K562 (cell line): ENCODE measurements at regions not wholly inside any gene's neighbourhood (a gene's known extent, or its start where the extent isn't known, plus 50 kb on each side); places are given as distances from the start of the nearest gene placed in this dataset.

Experiments
- ATAC-seq: fragments of 200-7000 bp; cut with Tn5 transposase; 3 replicates; pipeline ENCODE4 v1.9.1; 2020; ENCODE audit warnings: moderate library complexity
- BruUV-seq: library from RNA; stranded (reverse); fragments of 400-500 nt; replicated peaks from 2 replicates; lab custom pipeline; 2021; lab: Mats Ljungman, UMichigan
- CTCF ChIA-PET: fragments of 300-600 bp; formaldehyde crosslinking; extraction: SDS; loops from one replicate; lab custom pipeline; 2021; ENCODE audit warnings: low intra/inter-chr PET ratio; lab: Yijun Ruan, JAX
- POLR2A ChIA-PET: fragments of 300-600, 350-650 bp; sonication (Branson Sonifier 250); formaldehyde crosslinking; extraction: SDS; loops from one replicate; lab custom pipeline; 2021; ENCODE audit warnings: antibody characterized with exemption, inconsistent platforms; lab: Yijun Ruan, JAX
- DNase-seq, 4 experiments: peaks; one replicate each; pipeline versions ENCODE4 v3.0.0 to v3.0.0-alpha.2; 2011 to 2018; ENCODE audit warnings: low spot score in 3 of 4, mixed read lengths in 3 of 4; ENCODE audit errors: extremely low read depth in 1 of 4
- FAIRE-seq: peaks from 2 replicates; lab custom pipeline; 2011; peaks lifted over from hg19 to GRCh38; lab: Jason Lieb, UNC
- H2AFZ ChIP-seq: 2 replicates; pipeline ENCODE4 v1.6.0; 2011; ENCODE audit warnings: low read depth, low read length, control low read depth, inconsistent platforms
- H3K27ac ChIP-seq: fragments of 200-600 bp; 3 replicates; pipeline ENCODE4 v1.8.0; 2011; ENCODE audit warnings: low read depth, mild to moderate bottlenecking, control low read depth, inconsistent platforms, low read length, moderate library complexity, mixed read lengths; ENCODE audit errors: extremely low read depth
- H3K27me3 ChIP-seq, 2 experiments: fragments of 300-600 bp in 1 of 2; 2 replicates in 1 of 2; 3 replicates in 1 of 2; pipeline versions ENCODE4 v1.6.0 to v1.8.0; 2011; ENCODE audit warnings: inconsistent platforms in 2 of 2, low read length in 2 of 2, mild to moderate bottlenecking in 1 of 2, mixed read lengths in 1 of 2, moderate library complexity in 1 of 2; ENCODE audit not compliant: control insufficient read depth in 2 of 2, insufficient read depth in 2 of 2
- H3K36me3 ChIP-seq: fragments of 300-600 bp; 3 replicates; pipeline ENCODE4 v1.8.0; 2011; ENCODE audit warnings: mild to moderate bottlenecking, low read length, inconsistent platforms; ENCODE audit not compliant: control insufficient read depth, insufficient read depth
- H3K4me1 ChIP-seq, 2 experiments: fragments of 200-600 bp in 1 of 2; replicated peaks in 1 of 2; 2 replicates in 1 of 2; 3 replicates in 1 of 2; pipeline versions ENCODE4 v1.5.1 to v1.8.0; 2011; ENCODE audit warnings: inconsistent platforms in 2 of 2, low read length in 2 of 2, mild to moderate bottlenecking in 1 of 2, mixed read lengths in 1 of 2, moderate library complexity in 1 of 2; ENCODE audit not compliant: control insufficient read depth in 2 of 2, insufficient read depth in 2 of 2
- H3K4me2 ChIP-seq: 2 replicates; pipeline ENCODE4 v1.6.1; 2011; ENCODE audit warnings: low read length, control low read depth, inconsistent platforms, mixed read lengths; ENCODE audit not compliant: insufficient read depth
- H3K4me3 ChIP-seq: fragments of 200-600 bp; sonication (generic), shearing (Covaris generic); 2 replicates; pipeline ENCODE4 v1.5.1; 2016; ENCODE audit warnings: control low read depth, inconsistent platforms
- H3K79me2 ChIP-seq: fragments of 200-600 bp; 3 replicates; pipeline ENCODE4 v1.8.0; 2011; ENCODE audit warnings: low read length, inconsistent platforms; ENCODE audit not compliant: control insufficient read depth, insufficient read depth
- H3K9ac ChIP-seq, 2 experiments: 2 replicates each; pipeline versions ENCODE4 v1.6.0 to v1.6.1; 2011; ENCODE audit warnings: low read depth in 2 of 2, low read length in 2 of 2, control low read depth in 1 of 2, inconsistent platforms in 1 of 2, mild to moderate bottlenecking in 1 of 2, mixed read lengths in 1 of 2; ENCODE audit not compliant: insufficient read depth in 1 of 2
- H3K9me1 ChIP-seq: one replicate; pipeline ENCODE4 v1.6.0; 2011; ENCODE audit warnings: inconsistent platforms, mild to moderate bottlenecking, low read length, moderate library complexity; ENCODE audit not compliant: control insufficient read depth, insufficient read depth
- H3K9me3 ChIP-seq: replicated peaks from 2 replicates; pipeline ENCODE4 v1.5.1; 2011; ENCODE audit warnings: low read depth, low read length, inconsistent platforms; ENCODE audit not compliant: control insufficient read depth, insufficient read depth
- H4K20me1 ChIP-seq: replicated peaks from 2 replicates; pipeline ENCODE4 v1.6.1; 2011; ENCODE audit warnings: low read length, inconsistent platforms, mixed read lengths; ENCODE audit not compliant: control insufficient read depth, insufficient read depth
- BRF1 ChIP-seq: IDR thresholded peaks from 3 replicates; pipeline ENCODE4 v1.6.1; 2011; ENCODE audit warnings: borderline replicate concordance, mild to moderate bottlenecking; ENCODE audit not compliant: insufficient read length; ENCODE audit errors: extremely low read depth
- CEBPB ChIP-seq: fragments of 450-650 bp; IDR thresholded peaks from 2 replicates; pipeline ENCODE4 v1.6.1; 2016; ENCODE audit warnings: missing genetic modification characterization, missing compliant biosample characterization
- CEBPG ChIP-seq, 3 experiments: fragments of 200-800 bp in 1 of 3; sonication (Bioruptor generic) in 1 of 3; sonication (generic) in 1 of 3; formaldehyde crosslinking in 1 of 3; IDR thresholded peaks in 2 of 3; conservative IDR thresholded peaks in 1 of 3; 2 replicates each; pipeline versions ENCODE4 v1.6.1 to v1.8.0; 2016 to 2022; ENCODE audit warnings: missing compliant biosample characterization in 2 of 3, missing genetic modification characterization in 2 of 3, mild to moderate bottlenecking in 1 of 3, missing genetic modification reagents in 1 of 3
- CSDE1 ChIP-seq, 2 experiments: fragments of 450-650 bp; IDR thresholded peaks; 2 replicates each; pipeline ENCODE4 v1.6.1; 2016; ENCODE audit warnings: mild to moderate bottlenecking in 1 of 2
- PHF8 ChIP-seq: fragments of 200-600 bp; sonication (generic); IDR thresholded peaks from 2 replicates; pipeline ENCODE4 v1.6.1; 2012; ENCODE audit warnings: mixed run types, mild to moderate bottlenecking, inconsistent platforms, low read length, moderate library complexity, borderline replicate concordance
- SMAD1 ChIP-seq: fragments of 150-350 bp; IDR thresholded peaks from 2 replicates; pipeline ENCODE4 v1.6.1; 2014; ENCODE audit warnings: low read length, low read depth; ENCODE audit not compliant: partially characterized antibody
- SOX6 ChIP-seq: fragments of 450-650 bp; IDR thresholded peaks from 2 replicates; pipeline ENCODE4 v1.6.1; 2014; ENCODE audit warnings: mild to moderate bottlenecking
- WGBS: fragments of 100-300 bp; shearing (Covaris generic); methylation state at CpG from one replicate; pipeline ENCODE4 v1.1.6; 2016; ENCODE audit warnings: low coverage, mixed read lengths; ENCODE audit not compliant: insufficient coverage; ENCODE audit errors: missing lambda C conversion rate; 5-methylcytosine and 5-hydroxymethylcytosine counted together
- in situ Hi-C: fragments of 300-500 bp; cut with MboI; formaldehyde crosslinking; loops from 4 replicates; pipeline ENCODE4 v1.15.0; 2018; ENCODE audit warnings: inconsistent platforms, mixed read lengths
- intact Hi-C: fragments of 100-400 bp; cut with micrococcal nuclease; formaldehyde crosslinking; loops from 2 replicates; pipeline ENCODE4 v1.14.2; 2022
- TF ChIP-seq, protein P1 (sequence below): sonication (generic); formaldehyde crosslinking; IDR thresholded peaks from 2 replicates; pipeline ENCODE4 v1.8.1; 2023; ENCODE audit warnings: mild to moderate bottlenecking, missing genetic modification reagents
- TF ChIP-seq, protein P2 (sequence below): fragments of 450-650 bp; conservative IDR thresholded peaks from 2 replicates; pipeline ENCODE4 v1.6.1; 2016; ENCODE audit warnings: missing genetic modification characterization, low read depth, mild to moderate bottlenecking, missing compliant biosample characterization, moderate library complexity

DNA sequence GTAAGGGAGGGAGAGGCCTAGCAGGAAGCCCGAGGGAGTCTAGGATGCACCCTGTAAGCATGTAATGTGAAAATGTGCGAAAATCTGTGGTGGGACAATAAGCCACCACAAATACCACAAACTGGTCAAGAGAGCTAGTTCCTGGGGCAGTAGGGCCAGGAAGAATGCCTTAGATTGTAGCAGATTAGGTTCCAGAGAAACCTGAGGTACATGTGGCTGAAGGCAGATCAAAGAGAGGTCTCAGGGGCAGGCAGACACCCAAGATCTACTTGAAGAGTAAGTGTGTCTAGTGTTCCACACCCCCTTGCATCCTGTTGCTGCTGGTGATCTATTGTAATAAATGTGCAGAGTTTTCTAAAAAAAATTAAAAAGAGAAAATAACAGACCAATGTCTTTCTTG lies 1677.3 kb upstream of the CDH6 start (continued):
- TF ChIP-seq, protein P1, sequence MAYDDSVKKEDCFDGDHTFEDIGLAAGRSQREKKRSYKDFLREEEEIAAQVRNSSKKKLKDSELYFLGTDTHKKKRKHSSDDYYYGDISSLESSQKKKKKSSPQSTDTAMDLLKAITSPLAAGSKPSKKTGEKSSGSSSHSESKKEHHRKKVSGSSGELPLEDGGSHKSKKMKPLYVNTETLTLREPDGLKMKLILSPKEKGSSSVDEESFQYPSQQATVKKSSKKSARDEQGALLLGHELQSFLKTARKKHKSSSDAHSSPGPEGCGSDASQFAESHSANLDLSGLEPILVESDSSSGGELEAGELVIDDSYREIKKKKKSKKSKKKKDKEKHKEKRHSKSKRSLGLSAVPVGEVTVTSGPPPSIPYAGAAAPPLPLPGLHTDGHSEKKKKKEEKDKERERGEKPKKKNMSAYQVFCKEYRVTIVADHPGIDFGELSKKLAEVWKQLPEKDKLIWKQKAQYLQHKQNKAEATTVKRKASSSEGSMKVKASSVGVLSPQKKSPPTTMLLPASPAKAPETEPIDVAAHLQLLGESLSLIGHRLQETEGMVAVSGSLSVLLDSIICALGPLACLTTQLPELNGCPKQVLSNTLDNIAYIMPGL (CRISPR knock-in tag), result no peak
- TF ChIP-seq BRF1, result no peak

DNA sequence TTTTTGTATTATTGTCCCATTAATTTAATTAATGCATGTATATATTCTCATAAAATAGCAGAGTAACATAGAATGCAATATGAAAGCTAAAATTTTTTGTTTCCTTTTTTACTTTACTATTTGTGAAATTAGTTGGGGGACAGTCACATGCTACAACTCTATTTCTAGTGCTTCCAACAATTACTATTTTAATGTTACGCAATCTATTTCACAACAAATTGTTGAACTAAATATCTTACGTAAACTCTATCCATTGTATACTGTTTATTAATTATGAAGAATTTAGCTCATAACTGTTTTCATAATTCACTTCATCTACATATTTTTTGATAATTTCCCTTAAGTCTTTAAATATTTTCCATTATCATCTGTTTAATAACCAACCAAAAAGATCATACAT lies 1685.4 kb upstream of the CDH6 start:
- DNase-seq (no peak), FAIRE-seq (no peak), ATAC-seq (no peak)
- H3K9me1 ChIP-seq, result no peaks in the 10 kb centered on the region
- ChIA-PET POLR2A (no interaction called here), CTCF (no interaction called here)
- H3K4me2 ChIP-seq, result no peak overlapping the region
- no peaks in the 10 kb centered on the region for H3K27me3 ChIP-seq
- in situ Hi-C loops, result no loop called here
- H3K27ac ChIP-seq, result no peak overlapping the region
- no peaks in the 10 kb centered on the region for H3K9me3 ChIP-seq
- BruUV-seq, result no TSS peak
- H3K36me3 ChIP-seq, result no peaks in the 10 kb centered on the region
- WGBS, result 18% methylated on average over 2 of the region's 2 CpGs
- H3K4me1 ChIP-seq, result no peaks in the 10 kb centered on the region
- H2AFZ ChIP-seq, result no peak overlapping the region
- no peaks in the 10 kb centered on the region for H4K20me1 ChIP-seq
- no peak overlapping the region for H3K9ac ChIP-seq
- TF ChIP-seq PHF8 (no peak), CEBPB (peak; percentile 90), SOX6 (no peak), CEBPG (CRISPR knock-in tag; IDR thresholded peaks at IDR 0.05) (no peak), CEBPG (tag; conservative IDR thresholded peaks at IDR 0.05 in 1 of 2, IDR thresholded peaks at IDR 0.05 in 1 of 2) (peak; percentile 67 to 99), SMAD1 (no peak), CSDE1 (IDR thresholded peaks at IDR 0.05) (no peak)
- TF ChIP-seq, protein P2, sequence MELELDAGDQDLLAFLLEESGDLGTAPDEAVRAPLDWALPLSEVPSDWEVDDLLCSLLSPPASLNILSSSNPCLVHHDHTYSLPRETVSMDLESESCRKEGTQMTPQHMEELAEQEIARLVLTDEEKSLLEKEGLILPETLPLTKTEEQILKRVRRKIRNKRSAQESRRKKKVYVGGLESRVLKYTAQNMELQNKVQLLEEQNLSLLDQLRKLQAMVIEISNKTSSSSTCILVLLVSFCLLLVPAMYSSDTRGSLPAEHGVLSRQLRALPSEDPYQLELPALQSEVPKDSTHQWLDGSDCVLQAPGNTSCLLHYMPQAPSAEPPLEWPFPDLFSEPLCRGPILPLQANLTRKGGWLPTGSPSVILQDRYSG (tag), result no peak
- intact Hi-C loops, result no loop called here
- no peak overlapping the region for H3K4me3 ChIP-seq
- H3K79me2 ChIP-seq, result no peaks in the 10 kb centered on the region
